Bronchial epithelial cell (primary cell): ENCODE measurements at regions not wholly inside any gene's neighbourhood (a gene's known extent, or its start where the extent isn't known, plus 50 kb on each side); places are given as distances from the start of the nearest gene placed in this dataset.
"Not testable (repeated sequence)": the region's sequence is repeated elsewhere in the genome, so short reads cannot be mapped to it uniquely, and the experiment has no call there.

Experiments used
- DNase-seq: peaks from one replicate; pipeline ENCODE4 v3.0.0-alpha.2; 2010; ENCODE audit warnings: low read depth
- FAIRE-seq: peaks from 2 replicates; lab custom pipeline; 2011; peaks lifted over from hg19 to GRCh38; lab: Jason Lieb, UNC
- H3K27me3 ChIP-seq: 2 replicates; pipeline ENCODE4 v1.5.1; 2011; ENCODE audit warnings: low read length; ENCODE audit not compliant: control insufficient read depth, insufficient read depth
- H3K36me3 ChIP-seq: 2 replicates; pipeline ENCODE4 v1.5.1; 2011; ENCODE audit warnings: low read length; ENCODE audit not compliant: control insufficient read depth, insufficient read depth
- H3K4me3 ChIP-seq: 2 replicates; pipeline ENCODE4 v1.5.1; 2011; ENCODE audit warnings: mild to moderate bottlenecking, low read depth, low read length, control low read depth
- TF ChIP-seq, protein P1 (sequence below): IDR thresholded peaks from 2 replicates; pipeline ENCODE4 v1.5.1; 2011; ENCODE audit warnings: mild to moderate bottlenecking, moderate library complexity, low read length, control low read depth, inconsistent platforms; ENCODE audit not compliant: insufficient read depth, severe bottlenecking

DNA sequence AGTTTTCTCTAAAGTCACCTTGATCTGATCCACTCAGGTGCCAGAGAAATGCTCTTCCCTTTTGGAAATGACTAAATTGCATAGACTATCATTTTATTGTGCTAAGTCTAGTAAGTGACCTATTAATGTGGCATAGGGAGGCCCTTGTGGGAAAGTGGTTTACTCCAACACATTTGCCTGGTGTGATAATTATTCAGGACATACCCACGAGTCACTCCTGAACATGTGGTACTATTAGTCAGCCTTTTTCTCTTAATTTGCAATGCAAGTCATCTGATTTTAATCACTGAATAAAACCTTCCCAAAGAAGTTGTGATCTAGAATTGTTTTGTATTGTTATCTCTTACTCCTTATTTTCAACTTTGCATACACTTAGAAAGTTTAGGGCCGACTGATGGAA lies 148.7 kb downstream of the OR4C45 start:
- FAIRE-seq (no peak), DNase-seq (peak; percentile 17)
- TF ChIP-seq, protein P1, sequence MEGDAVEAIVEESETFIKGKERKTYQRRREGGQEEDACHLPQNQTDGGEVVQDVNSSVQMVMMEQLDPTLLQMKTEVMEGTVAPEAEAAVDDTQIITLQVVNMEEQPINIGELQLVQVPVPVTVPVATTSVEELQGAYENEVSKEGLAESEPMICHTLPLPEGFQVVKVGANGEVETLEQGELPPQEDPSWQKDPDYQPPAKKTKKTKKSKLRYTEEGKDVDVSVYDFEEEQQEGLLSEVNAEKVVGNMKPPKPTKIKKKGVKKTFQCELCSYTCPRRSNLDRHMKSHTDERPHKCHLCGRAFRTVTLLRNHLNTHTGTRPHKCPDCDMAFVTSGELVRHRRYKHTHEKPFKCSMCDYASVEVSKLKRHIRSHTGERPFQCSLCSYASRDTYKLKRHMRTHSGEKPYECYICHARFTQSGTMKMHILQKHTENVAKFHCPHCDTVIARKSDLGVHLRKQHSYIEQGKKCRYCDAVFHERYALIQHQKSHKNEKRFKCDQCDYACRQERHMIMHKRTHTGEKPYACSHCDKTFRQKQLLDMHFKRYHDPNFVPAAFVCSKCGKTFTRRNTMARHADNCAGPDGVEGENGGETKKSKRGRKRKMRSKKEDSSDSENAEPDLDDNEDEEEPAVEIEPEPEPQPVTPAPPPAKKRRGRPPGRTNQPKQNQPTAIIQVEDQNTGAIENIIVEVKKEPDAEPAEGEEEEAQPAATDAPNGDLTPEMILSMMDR: no peak
- Histone ChIP-seq H3K4me3 (no peak overlapping the region), H3K36me3 (no peaks in the 10 kb centered on the region), H3K27me3 (no peaks in the 10 kb centered on the region)

DNA sequence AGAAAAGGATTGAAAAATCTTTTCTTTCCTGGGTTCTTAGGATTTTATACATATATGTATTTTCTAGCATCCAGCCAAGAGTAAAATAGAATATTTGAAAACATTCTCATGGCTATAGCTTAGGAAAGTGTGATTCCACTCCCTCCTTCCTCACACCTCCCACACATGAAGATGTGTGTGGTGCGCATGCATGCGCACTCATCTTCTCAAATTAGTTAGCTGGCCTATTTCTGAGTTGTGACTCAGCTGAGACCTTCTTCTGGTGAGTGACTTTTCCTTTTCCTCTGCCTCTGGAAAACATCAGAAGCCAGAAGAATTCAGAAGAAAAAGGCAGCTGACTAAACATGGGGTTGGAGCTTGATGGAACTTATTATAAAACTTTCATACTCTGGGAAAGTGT lies 149.8 kb downstream of the OR4C45 start:
- no peaks in the 10 kb centered on the region for H3K36me3 ChIP-seq
- H3K4me3 ChIP-seq: no peak overlapping the region
- DNase-seq: no peak
- H3K27me3 ChIP-seq: no peaks in the 10 kb centered on the region
- FAIRE-seq: no peak
- TF ChIP-seq, protein P1: no peak

DNA sequence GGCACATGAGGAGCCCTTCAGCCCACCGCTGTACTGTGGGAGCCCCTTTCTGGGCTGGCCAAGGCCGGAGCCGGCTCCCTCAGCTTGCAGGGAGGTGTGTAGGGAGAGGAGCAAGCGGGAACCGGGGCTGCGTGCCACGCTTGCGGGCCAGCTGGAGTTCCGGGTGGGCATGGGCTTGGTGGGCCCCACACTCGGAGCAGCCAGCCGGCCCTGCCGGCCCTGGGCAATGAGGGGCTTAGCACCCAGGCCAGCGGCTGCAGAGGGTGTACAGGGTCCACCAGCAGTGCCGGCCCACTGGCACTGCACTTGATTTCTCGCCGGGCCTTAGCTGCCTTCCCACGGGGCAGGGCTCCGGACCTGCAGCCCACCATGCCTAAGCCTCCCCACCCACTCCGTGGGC lies 150.5 kb downstream of the OR4C45 start:
- H3K4me3 ChIP-seq, DNase-seq, H3K36me3 ChIP-seq, FAIRE-seq, H3K27me3 ChIP-seq: not testable (repeated sequence)

DNA sequence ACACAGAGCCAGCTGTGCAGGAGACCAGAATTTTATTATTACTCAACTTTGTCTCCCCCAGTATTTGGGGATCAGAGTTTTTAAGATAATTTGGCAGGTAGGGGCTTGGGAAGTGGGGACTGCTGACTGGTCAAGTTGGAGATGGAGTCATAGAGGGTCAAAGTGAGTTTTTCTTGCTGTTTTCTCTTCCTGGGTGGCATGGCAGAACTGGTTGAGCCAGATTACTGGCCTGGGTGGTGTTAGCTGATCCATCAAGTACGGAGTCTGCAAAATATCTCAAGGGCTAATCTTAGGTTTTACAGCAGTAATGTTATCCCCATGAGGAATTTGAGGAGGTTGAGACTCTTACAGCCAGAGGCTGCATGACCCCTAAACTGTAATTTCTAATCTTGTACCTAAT lies 153.5 kb downstream of the OR4C45 start:
- no peaks in the 10 kb centered on the region for H3K27me3 ChIP-seq
- DNase-seq (peak; percentile 8), FAIRE-seq (no peak)
- H3K4me3 ChIP-seq: no peak overlapping the region
- TF ChIP-seq, protein P1: no peak
- H3K36me3 ChIP-seq: no peaks in the 10 kb centered on the region

DNA sequence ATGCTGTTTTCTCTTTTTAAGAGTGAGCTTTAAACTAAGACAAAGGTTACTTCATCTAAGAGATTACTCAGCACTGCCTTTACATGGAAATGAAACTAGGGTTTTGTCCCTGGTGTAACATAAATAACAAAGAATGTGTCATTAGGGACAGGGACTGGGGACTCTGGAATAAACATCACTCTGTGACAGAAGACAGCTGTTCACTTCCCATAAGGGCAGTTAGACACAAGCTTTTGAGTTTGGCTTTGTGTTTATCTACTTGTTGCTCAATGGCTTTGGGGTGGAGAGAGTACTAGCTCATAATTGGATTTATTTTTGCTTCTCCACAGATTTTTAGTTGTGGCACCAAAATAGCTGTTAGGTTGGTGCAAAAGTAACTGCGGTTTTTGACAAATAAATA lies 154.5 kb downstream of the OR4C45 start:
- no peak for DNase-seq
- FAIRE-seq: no peak
- no peaks in the 10 kb centered on the region for H3K36me3 ChIP-seq

DNA sequence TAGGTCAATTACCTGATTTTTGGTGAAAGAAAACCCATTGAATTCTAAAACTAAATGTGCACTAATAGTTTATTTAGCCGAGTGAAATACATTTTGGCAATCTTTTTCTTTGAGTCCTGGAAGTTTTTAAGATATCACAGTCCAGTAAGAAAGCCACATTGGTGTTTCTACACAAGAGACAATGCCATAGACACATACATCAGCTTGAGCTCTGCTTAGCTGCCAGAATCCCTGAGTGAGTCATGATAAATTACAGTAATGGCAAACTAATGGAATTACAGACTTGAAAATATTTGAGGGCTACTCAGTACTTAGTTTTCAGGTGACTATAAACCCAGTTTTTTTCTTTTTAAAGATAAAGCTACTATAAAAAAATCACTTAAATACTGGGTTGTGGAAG lies 155.4 kb downstream of the OR4C45 start:
- Histone ChIP-seq H3K27me3 (no peaks in the 10 kb centered on the region), H3K36me3 (no peaks in the 10 kb centered on the region), H3K4me3 (no peak overlapping the region)
- DNase-seq: peak; percentile 5
- no peak for FAIRE-seq
- TF ChIP-seq, protein P1: no peak

More for the DNA sequence above, 154.5 kb downstream of the OR4C45 start:
- TF ChIP-seq, protein P1: no peak
- Histone ChIP-seq H3K4me3 (no peak overlapping the region), H3K27me3 (no peaks in the 10 kb centered on the region)
